Progenitor cell of endocrine pancreas (in vitro differentiated cells): ENCODE measurements at regions not wholly inside any gene's neighbourhood (a gene's known extent, or its start where the extent isn't known, plus 50 kb on each side); places are given as distances from the start of the nearest gene placed in this dataset.

ENCODE experiments used
- DNase-seq: peaks from one replicate; pipeline ENCODE4 v3.0.0; 2021; ENCODE audit warnings: low spot score; ENCODE audit not compliant: unreplicated experiment
- H3K27ac Mint-ChIP-seq: 2 replicates; pipeline ENCODE4 v1.8.0; 2021; ENCODE audit warnings: mild to moderate bottlenecking, moderate library complexity, mixed read lengths
- H3K27me3 Mint-ChIP-seq: 2 replicates; pipeline ENCODE4 v1.8.0; 2021; ENCODE audit warnings: mixed read lengths
- H3K36me3 Mint-ChIP-seq: 2 replicates; pipeline ENCODE4 v1.8.0; 2022; ENCODE audit warnings: mixed read lengths; ENCODE audit not compliant: insufficient read depth
- H3K4me1 Mint-ChIP-seq: 2 replicates; pipeline ENCODE4 v1.8.0; 2021; ENCODE audit warnings: low read depth, mixed read lengths
- H3K4me3 Mint-ChIP-seq: 2 replicates; pipeline ENCODE4 v1.8.0; 2021; ENCODE audit warnings: low read depth, mild to moderate bottlenecking, moderate library complexity, mixed read lengths
- H3K9me3 Mint-ChIP-seq: 2 replicates; pipeline ENCODE4 v1.8.0; 2021; ENCODE audit warnings: low read depth, mixed read lengths
- CTCF ChIP-seq: fragments of 200-600 bp; sonication (generic); IDR thresholded peaks from one replicate; pipeline ENCODE4 v1.5.0; 2021; ENCODE audit warnings: antibody characterized with exemption, mild to moderate bottlenecking; ENCODE audit not compliant: unreplicated experiment

GRCh38 chr2:22043784-22044183 lies 920.0 kb downstream of the TDRD15 start:
- Mint-ChIP-seq H3K4me3 (no peak overlapping the region), H3K27me3 (no peaks in the 10 kb centered on the region), H3K36me3 (no peaks in the 10 kb centered on the region), H3K4me1 (peaks cover 2% of the 10 kb centered on the region), H3K9me3 (peaks cover 7% of the 10 kb centered on the region), H3K27ac (no peak overlapping the region)
- no peak for DNase-seq
- peak; percentile 23 for TF ChIP-seq CTCF

- Mint-ChIP-seq H3K36me3 (no peaks in the 10 kb centered on the region), H3K4me1 (no peaks in the 10 kb centered on the region), H3K27ac (no peak overlapping the region), H3K27me3 (no peaks in the 10 kb centered on the region), H3K9me3 (no peaks in the 10 kb centered on the region), H3K4me3 (no peak overlapping the region)
- TF ChIP-seq CTCF, result no peak
- DNase-seq, result no peak
Observed at GRCh38 chr2:22055784-22056620, 932.2 kb downstream of the TDRD15 start.

- DNase-seq, result no peak
- TF ChIP-seq CTCF, result no peak
Observed at GRCh38 chr2:22056621-22057132, 932.9 kb downstream of the TDRD15 start.

GRCh38 chr2:22062679-22063078 lies 938.9 kb downstream of the TDRD15 start:
- Mint-ChIP-seq H3K9me3 (no peaks in the 10 kb centered on the region), H3K27ac (no peak overlapping the region), H3K4me1 (peaks cover 1% of the 10 kb centered on the region), H3K27me3 (no peaks in the 10 kb centered on the region), H3K36me3 (no peaks in the 10 kb centered on the region), H3K4me3 (no peak overlapping the region)
- no peak for DNase-seq
- TF ChIP-seq CTCF, result no peak

More at GRCh38 chr2:22056621-22057132, 932.9 kb downstream of the TDRD15 start:
- H3K36me3 Mint-ChIP-seq, result no peaks in the 10 kb centered on the region
- H3K27me3 Mint-ChIP-seq, result no peaks in the 10 kb centered on the region
- no peak overlapping the region for H3K4me3 Mint-ChIP-seq
- H3K27ac Mint-ChIP-seq, result no peak overlapping the region
- no peaks in the 10 kb centered on the region for H3K9me3 Mint-ChIP-seq
- H3K4me1 Mint-ChIP-seq, result no peaks in the 10 kb centered on the region

GRCh38 chr2:22076454-22076853 lies 952.7 kb downstream of the TDRD15 start:
- Mint-ChIP-seq H3K27me3 (no peaks in the 10 kb centered on the region), H3K4me1 (peaks cover 3% of the 10 kb centered on the region), H3K9me3 (peaks cover 22% of the 10 kb centered on the region), H3K27ac (no peak overlapping the region), H3K36me3 (peaks cover 1% of the 10 kb centered on the region), H3K4me3 (no peak overlapping the region)
- TF ChIP-seq CTCF, result no peak
- no peak for DNase-seq
